Suprapubic skin (tissue), 3 donors: ENCODE measurements at regions not wholly inside any gene's neighbourhood (a gene's known extent, or its start where the extent isn't known, plus 50 kb on each side); places are given as distances from the start of the nearest gene placed in this dataset.

Experiments used
- CTCF ChIP-seq, 2 donors: fragments of 200-600 bp in 1 of 2; fragments of 450-650 bp in 1 of 2; sonication (generic) in 1 of 2; IDR thresholded peaks; one replicate each; pipeline ENCODE4 v1.5.1; 2016 to 2019; ENCODE audit warnings: antibody characterized with exemption in 2 of 2, mild to moderate bottlenecking in 1 of 2, moderate library complexity in 1 of 2
- POLR2A ChIP-seq, 2 donors: fragments of 450-650 bp; IDR thresholded peaks; one replicate each; pipeline ENCODE4 v1.6.1; 2017; ENCODE audit warnings: antibody characterized with exemption in 2 of 2, mild to moderate bottlenecking in 2 of 2, moderate library complexity in 2 of 2

DNA sequence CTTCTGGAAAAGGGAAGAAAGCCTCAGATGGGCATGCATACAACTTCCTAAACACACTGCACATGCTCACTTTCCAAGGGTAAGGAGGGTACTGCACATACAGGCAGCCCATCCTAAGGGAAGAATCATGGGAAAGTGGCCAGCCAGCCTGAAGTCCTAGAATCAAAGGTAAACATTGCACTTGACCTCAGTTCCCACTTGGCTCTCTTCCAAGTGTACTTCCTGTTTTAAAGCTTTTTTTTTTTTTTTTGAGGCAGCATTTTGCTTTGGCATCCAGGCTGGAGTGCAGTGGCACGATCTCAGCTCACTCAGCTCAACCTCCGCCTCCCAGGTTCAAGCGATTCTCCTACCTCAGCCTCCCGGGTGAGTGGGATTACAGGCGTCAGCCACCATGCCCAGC, 225.3 kb upstream of the EPHA7 start:
- no peak for TF ChIP-seq CTCF (IDR thresholded peaks at IDR 0.05)
- no peak for TF ChIP-seq POLR2A (IDR thresholded peaks at IDR 0.05)
